Kidney epithelial cell (primary cell): ENCODE measurements at regions not wholly inside any gene's neighbourhood (a gene's known extent, or its start where the extent isn't known, plus 50 kb on each side); places are given as distances from the start of the nearest gene placed in this dataset.

Source experiments
- DNase-seq: peaks from one replicate; pipeline ENCODE4 v3.0.0-alpha.2; 2010; ENCODE audit warnings: low read depth
- H3K27me3 ChIP-seq: 2 replicates; pipeline ENCODE4 v1.6.0; 2011; ENCODE audit warnings: low read length; ENCODE audit not compliant: control insufficient read depth, insufficient read depth
- H3K36me3 ChIP-seq: 2 replicates; pipeline ENCODE4 v1.5.1; 2011; ENCODE audit warnings: low read length; ENCODE audit not compliant: control insufficient read depth, insufficient read depth
- H3K4me3 ChIP-seq: 2 replicates; pipeline ENCODE4 v1.5.1; 2011; ENCODE audit warnings: low read depth, mild to moderate bottlenecking, control low read depth, low read length
- CTCF ChIP-seq: IDR thresholded peaks from 2 replicates; pipeline ENCODE4 v1.5.1; 2011; ENCODE audit warnings: mild to moderate bottlenecking, moderate library complexity, low read length, control low read depth, inconsistent platforms; ENCODE audit not compliant: insufficient read depth, poor library complexity, severe bottlenecking

- no peaks in the 10 kb centered on the region for H3K27me3 ChIP-seq
- TF ChIP-seq CTCF = no peak
- no peaks in the 10 kb centered on the region for H3K36me3 ChIP-seq
- DNase-seq = no peak
- H3K4me3 ChIP-seq = no peak overlapping the region
Measured at GRCh38 chr16:5735444-5735843, 637.8 kb upstream of the EEF2KMT start.

GRCh38 chr16:5730783-5731182 lies 633.2 kb upstream of the EEF2KMT start:
- Histone ChIP-seq H3K27me3 (no peaks in the 10 kb centered on the region), H3K36me3 (no peaks in the 10 kb centered on the region), H3K4me3 (no peak overlapping the region)
- no peak for DNase-seq
- no peak for TF ChIP-seq CTCF

- Histone ChIP-seq H3K36me3 (no peaks in the 10 kb centered on the region), H3K27me3 (no peaks in the 10 kb centered on the region), H3K4me3 (no peak overlapping the region)
- DNase-seq = no peak
- TF ChIP-seq CTCF = no peak
Measured at GRCh38 chr16:5722116-5722619, 624.6 kb upstream of the EEF2KMT start.

- Histone ChIP-seq H3K27me3 (no peaks in the 10 kb centered on the region), H3K4me3 (no peak overlapping the region), H3K36me3 (no peaks in the 10 kb centered on the region)
- no peak for TF ChIP-seq CTCF
- no peak for DNase-seq
Measured at GRCh38 chr16:5715155-5715554, 617.6 kb upstream of the EEF2KMT start.

GRCh38 chr16:5709889-5710288 lies 612.3 kb upstream of the EEF2KMT start:
- DNase-seq = no peak
- Histone ChIP-seq H3K27me3 (no peaks in the 10 kb centered on the region), H3K36me3 (no peaks in the 10 kb centered on the region), H3K4me3 (no peak overlapping the region)
- TF ChIP-seq CTCF = no peak

GRCh38 chr16:5706211-5706610 lies 608.6 kb upstream of the EEF2KMT start:
- no peaks in the 10 kb centered on the region for H3K36me3 ChIP-seq
- no peak for DNase-seq
- no peaks in the 10 kb centered on the region for H3K27me3 ChIP-seq
- no peak overlapping the region for H3K4me3 ChIP-seq
- no peak for TF ChIP-seq CTCF
